ENCODE measurements at regions not wholly inside any gene's neighbourhood (a gene's known extent, or its start where the extent isn't known, plus 50 kb on each side); places are given as distances from the start of the nearest gene placed in this dataset.

DNA sequence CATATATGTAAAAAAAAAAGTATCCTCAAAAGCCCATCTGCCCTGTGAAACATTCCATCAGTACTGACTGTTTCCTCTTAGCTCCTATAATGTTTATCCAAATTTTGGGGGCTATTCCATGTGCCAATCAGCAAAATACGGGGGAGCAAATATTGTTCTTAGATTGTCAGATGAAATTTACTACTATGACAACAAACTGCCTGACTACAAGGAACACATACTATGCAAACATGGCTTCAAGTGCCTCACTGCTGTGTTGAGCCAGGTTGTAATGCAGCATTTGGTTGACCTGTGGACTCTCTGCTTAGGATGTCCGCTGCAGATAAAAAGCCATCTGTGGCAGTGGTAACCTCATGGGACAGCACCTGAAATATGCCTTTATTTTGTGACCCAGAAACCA is 98.2 kb upstream of the SCEL start:
- Mint-ChIP-seq H3K9me3 (peaks cover 11% of the 10 kb centered on the region), H3K36me3 (0 out of 2 replicates have a peak, but pooled peaks cover 3% of the 10 kb centered on the region), H3K27ac (no peak overlapping the region), H3K4me3 (no peak overlapping the region), H3K27me3 (ENCODE audit: low read depth) (no peaks in the 10 kb centered on the region), H3K4me1 (no peaks in the 10 kb centered on the region)
- DNase-seq (ENCODE audit: low spot score) = no peak
- ChIA-PET POLR2A (no interaction called here), CTCF (no interaction called here)
- TF ChIP-seq, protein P1, sequence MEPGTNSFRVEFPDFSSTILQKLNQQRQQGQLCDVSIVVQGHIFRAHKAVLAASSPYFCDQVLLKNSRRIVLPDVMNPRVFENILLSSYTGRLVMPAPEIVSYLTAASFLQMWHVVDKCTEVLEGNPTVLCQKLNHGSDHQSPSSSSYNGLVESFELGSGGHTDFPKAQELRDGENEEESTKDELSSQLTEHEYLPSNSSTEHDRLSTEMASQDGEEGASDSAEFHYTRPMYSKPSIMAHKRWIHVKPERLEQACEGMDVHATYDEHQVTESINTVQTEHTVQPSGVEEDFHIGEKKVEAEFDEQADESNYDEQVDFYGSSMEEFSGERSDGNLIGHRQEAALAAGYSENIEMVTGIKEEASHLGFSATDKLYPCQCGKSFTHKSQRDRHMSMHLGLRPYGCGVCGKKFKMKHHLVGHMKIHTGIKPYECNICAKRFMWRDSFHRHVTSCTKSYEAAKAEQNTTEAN (CRISPR knock-in tag; IDR thresholded peaks at IDR 0.05) = no peak
- TF ChIP-seq CREB1 (CRISPR knock-in tag; IDR thresholded peaks at IDR 0.05) (no peak), EMX1 (CRISPR knock-in tag; IDR thresholded peaks at IDR 0.05) (no peak), ATF1 (CRISPR knock-in tag; IDR thresholded peaks at IDR 0.05) (no peak), TP53 (CRISPR knock-in tag; IDR thresholded peaks at IDR 0.05) (no peak), ZNF671 (CRISPR knock-in tag; IDR thresholded peaks at IDR 0.05) (no peak), TEAD1 (CRISPR knock-in tag; IDR thresholded peaks at IDR 0.05) (no peak), KAT7 (CRISPR knock-in tag; IDR thresholded peaks at IDR 0.05; ENCODE audit: borderline replicate concordance) (no peak), SP1 (CRISPR knock-in tag; conservative IDR thresholded peaks at IDR 0.05) (no peak), RELA (CRISPR knock-in tag; IDR thresholded peaks at IDR 0.05; ENCODE audit: borderline replicate concordance) (no peak), CTCF (IDR thresholded peaks at IDR 0.05) (no peak), NFATC4 (CRISPR knock-in tag; IDR thresholded peaks at IDR 0.05) (no peak), ESRRA (CRISPR knock-in tag; IDR thresholded peaks at IDR 0.05; ENCODE audit: borderline replicate concordance) (no peak), FOXP4 (CRISPR knock-in tag; IDR thresholded peaks at IDR 0.05) (no peak), ZBTB21 (CRISPR knock-in tag; IDR thresholded peaks at IDR 0.05; ENCODE audit: borderline replicate concordance) (no peak), ZNF232 (CRISPR knock-in tag; IDR thresholded peaks at IDR 0.05) (no peak)
- TF ChIP-seq, protein P2, sequence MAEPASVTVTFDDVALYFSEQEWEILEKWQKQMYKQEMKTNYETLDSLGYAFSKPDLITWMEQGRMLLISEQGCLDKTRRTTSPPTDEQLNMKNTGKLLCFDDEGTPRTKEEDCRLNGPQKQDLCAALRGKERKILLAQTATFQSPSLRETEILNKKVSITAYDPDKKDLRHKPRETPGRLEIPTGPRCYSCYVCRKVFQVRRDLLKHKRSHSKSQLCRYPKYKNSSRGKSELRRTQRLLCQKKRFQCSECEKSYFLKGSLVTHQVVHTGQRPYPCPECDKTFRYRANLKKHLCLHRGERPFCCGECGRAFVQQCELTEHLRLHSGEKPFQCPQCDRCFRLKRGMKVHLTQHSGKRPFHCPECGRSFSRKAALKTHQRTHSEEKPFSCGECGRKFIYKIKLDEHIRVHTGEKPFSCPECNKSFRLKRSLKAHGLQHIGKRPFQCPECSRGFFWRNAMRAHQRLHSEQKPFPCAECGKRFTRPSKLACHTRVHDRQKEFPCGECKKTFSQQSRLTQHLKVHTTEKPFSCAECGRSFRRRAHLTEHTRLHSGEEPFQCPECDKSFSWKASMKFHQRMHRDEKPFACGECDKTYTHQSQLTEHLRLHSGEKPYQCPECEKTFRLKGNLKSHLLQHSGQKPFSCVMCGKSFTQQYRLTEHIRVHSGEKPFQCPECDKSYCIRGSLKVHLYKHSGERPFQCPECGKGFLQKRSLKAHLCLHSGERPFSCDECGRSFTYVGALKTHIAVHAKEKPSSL (CRISPR knock-in tag; conservative IDR thresholded peaks at IDR 0.05) = no peak
- TF ChIP-seq, protein P3, sequence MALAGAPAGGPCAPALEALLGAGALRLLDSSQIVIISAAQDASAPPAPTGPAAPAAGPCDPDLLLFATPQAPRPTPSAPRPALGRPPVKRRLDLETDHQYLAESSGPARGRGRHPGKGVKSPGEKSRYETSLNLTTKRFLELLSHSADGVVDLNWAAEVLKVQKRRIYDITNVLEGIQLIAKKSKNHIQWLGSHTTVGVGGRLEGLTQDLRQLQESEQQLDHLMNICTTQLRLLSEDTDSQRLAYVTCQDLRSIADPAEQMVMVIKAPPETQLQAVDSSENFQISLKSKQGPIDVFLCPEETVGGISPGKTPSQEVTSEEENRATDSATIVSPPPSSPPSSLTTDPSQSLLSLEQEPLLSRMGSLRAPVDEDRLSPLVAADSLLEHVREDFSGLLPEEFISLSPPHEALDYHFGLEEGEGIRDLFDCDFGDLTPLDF (CRISPR knock-in tag; IDR thresholded peaks at IDR 0.05) = no peak
- TF ChIP-seq, protein P4, sequence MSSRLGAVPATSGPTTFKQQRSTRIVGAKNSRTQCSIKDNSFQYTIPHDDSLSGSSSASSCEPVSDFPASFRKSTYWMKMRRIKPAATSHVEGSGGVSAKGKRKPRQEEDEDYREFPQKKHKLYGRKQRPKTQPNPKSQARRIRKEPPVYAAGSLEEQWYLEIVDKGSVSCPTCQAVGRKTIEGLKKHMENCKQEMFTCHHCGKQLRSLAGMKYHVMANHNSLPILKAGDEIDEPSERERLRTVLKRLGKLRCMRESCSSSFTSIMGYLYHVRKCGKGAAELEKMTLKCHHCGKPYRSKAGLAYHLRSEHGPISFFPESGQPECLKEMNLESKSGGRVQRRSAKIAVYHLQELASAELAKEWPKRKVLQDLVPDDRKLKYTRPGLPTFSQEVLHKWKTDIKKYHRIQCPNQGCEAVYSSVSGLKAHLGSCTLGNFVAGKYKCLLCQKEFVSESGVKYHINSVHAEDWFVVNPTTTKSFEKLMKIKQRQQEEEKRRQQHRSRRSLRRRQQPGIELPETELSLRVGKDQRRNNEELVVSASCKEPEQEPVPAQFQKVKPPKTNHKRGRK (CRISPR knock-in tag; IDR thresholded peaks at IDR 0.05; ENCODE audit: borderline replicate concordance) = no peak
- TF ChIP-seq, protein P5, sequence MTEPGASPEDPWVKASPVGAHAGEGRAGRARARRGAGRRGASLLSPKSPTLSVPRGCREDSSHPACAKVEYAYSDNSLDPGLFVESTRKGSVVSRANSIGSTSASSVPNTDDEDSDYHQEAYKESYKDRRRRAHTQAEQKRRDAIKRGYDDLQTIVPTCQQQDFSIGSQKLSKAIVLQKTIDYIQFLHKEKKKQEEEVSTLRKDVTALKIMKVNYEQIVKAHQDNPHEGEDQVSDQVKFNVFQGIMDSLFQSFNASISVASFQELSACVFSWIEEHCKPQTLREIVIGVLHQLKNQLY (CRISPR knock-in tag; IDR thresholded peaks at IDR 0.05) = no peak
- ATAC-seq = no peak
